WTC11 (cell line): ENCODE measurements at regions not wholly inside any gene's neighbourhood (a gene's known extent, or its start where the extent isn't known, plus 50 kb on each side); places are given as distances from the start of the nearest gene placed in this dataset.

Experiments used
- ATAC-seq: fragments of 200-7000 bp; cut with Tn5 transposase; 2 replicates; pipeline ENCODE4 v1.10.0; 2021; ENCODE audit warnings: mild to moderate bottlenecking, moderate library complexity
- CTCF ChIA-PET: fragments of 300-600 bp; sonication (Branson Sonifier 250); formaldehyde crosslinking; loops from one replicate; lab custom pipeline; 2021; ENCODE audit warnings: antibody characterized with exemption; lab: Charles Lee
- POLR2A ChIA-PET: fragments of 350-600 bp; sonication (Branson Sonifier 250); formaldehyde crosslinking; loops from one replicate; lab custom pipeline; 2021; ENCODE audit warnings: antibody characterized with exemption; lab: Charles Lee
- DNase-seq: peaks from one replicate; pipeline ENCODE4 v3.0.0; 2021; ENCODE audit warnings: low spot score
- H3K27ac Mint-ChIP-seq: 2 replicates; pipeline ENCODE4 v1.8.0; 2021; ENCODE audit warnings: mixed read lengths
- H3K27me3 Mint-ChIP-seq: 2 replicates; pipeline ENCODE4 v1.8.0; 2021; ENCODE audit warnings: low read depth, mild to moderate bottlenecking, moderate library complexity, mixed read lengths
- H3K36me3 Mint-ChIP-seq: 2 replicates; pipeline ENCODE4 v1.8.0; 2021; ENCODE audit warnings: mixed read lengths
- H3K4me1 Mint-ChIP-seq: 2 replicates; pipeline ENCODE4 v1.8.0; 2022; ENCODE audit warnings: mixed read lengths
- H3K4me3 Mint-ChIP-seq: 2 replicates; pipeline ENCODE4 v1.8.0; 2021; ENCODE audit warnings: mild to moderate bottlenecking, moderate library complexity, mixed read lengths
- H3K9me3 Mint-ChIP-seq: 2 replicates; pipeline ENCODE4 v1.8.0; 2021; ENCODE audit warnings: mixed read lengths
- CBFB ChIP-seq: sonication (generic); formaldehyde crosslinking; IDR thresholded peaks from 2 replicates; pipeline ENCODE4 v1.8.1; 2022; ENCODE audit warnings: mild to moderate bottlenecking, low read depth, missing genetic modification reagents
- FOXK1 ChIP-seq: sonication (generic); formaldehyde crosslinking; IDR thresholded peaks from 2 replicates; pipeline ENCODE4 v1.8.0; 2022; ENCODE audit warnings: mild to moderate bottlenecking, moderate library complexity, missing genetic modification reagents
- GRHL2 ChIP-seq: fragments of 250-450 bp; sonication (Bioruptor Pico); IDR thresholded peaks from 2 replicates; pipeline ENCODE4 v1.8.0; 2022; ENCODE audit warnings: mild to moderate bottlenecking, moderate library complexity; ENCODE audit not compliant: insufficient replicate concordance, severe bottlenecking
- MYBL2 ChIP-seq: sonication (generic); formaldehyde crosslinking; IDR thresholded peaks from 2 replicates; pipeline ENCODE4 v1.8.1; 2023; ENCODE audit warnings: mild to moderate bottlenecking, moderate library complexity, missing genetic modification reagents
- NFYB ChIP-seq: sonication (generic); formaldehyde crosslinking; conservative IDR thresholded peaks from 2 replicates; pipeline ENCODE4 v1.8.0; 2022; ENCODE audit warnings: low read depth, missing genetic modification reagents
- NR1H2 ChIP-seq: sonication (generic); formaldehyde crosslinking; IDR thresholded peaks from 2 replicates; pipeline ENCODE4 v1.9.0; 2021; ENCODE audit warnings: mild to moderate bottlenecking, moderate library complexity, missing genetic modification reagents
- OVOL2 ChIP-seq: fragments of 250-450 bp; sonication (Bioruptor Pico); IDR thresholded peaks from 2 replicates; pipeline ENCODE4 v1.9.0; 2021; ENCODE audit warnings: mild to moderate bottlenecking, borderline replicate concordance
- PRDM15 ChIP-seq: sonication (generic); formaldehyde crosslinking; IDR thresholded peaks from 2 replicates; pipeline ENCODE4 v1.8.0; 2022; ENCODE audit warnings: missing genetic modification reagents
- RELA ChIP-seq: sonication (generic); formaldehyde crosslinking; IDR thresholded peaks from 2 replicates; pipeline ENCODE4 v1.8.1; 2022; ENCODE audit warnings: missing genetic modification reagents, mild to moderate bottlenecking, borderline replicate concordance
- TP53 ChIP-seq: sonication (generic); formaldehyde crosslinking; IDR thresholded peaks from 2 replicates; pipeline ENCODE4 v1.8.1; 2023; ENCODE audit warnings: mild to moderate bottlenecking, missing genetic modification reagents
- ZNF263 ChIP-seq: sonication (generic); formaldehyde crosslinking; IDR thresholded peaks from 2 replicates; pipeline ENCODE4 v1.8.1; 2022; ENCODE audit warnings: low read depth, mild to moderate bottlenecking, moderate library complexity, missing genetic modification reagents
- TF ChIP-seq, protein P1 (sequence below): fragments of 250-450 bp; sonication (Bioruptor Pico); IDR thresholded peaks from 2 replicates; pipeline ENCODE4 v1.9.0; 2021; ENCODE audit warnings: mild to moderate bottlenecking
- TF ChIP-seq, protein P2 (sequence below): fragments of 200-600 bp; IDR thresholded peaks from 2 replicates; pipeline ENCODE4 v1.8.0; 2022; ENCODE audit warnings: antibody characterized with exemption
- TF ChIP-seq, protein P3 (sequence below): sonication (generic); formaldehyde crosslinking; IDR thresholded peaks from 2 replicates; pipeline ENCODE4 v1.8.1; 2022; ENCODE audit warnings: low read depth, missing genetic modification reagents, borderline replicate concordance
- TF ChIP-seq, protein P4 (sequence below): sonication (generic); formaldehyde crosslinking; IDR thresholded peaks from 2 replicates; pipeline ENCODE4 v1.8.1; 2022; ENCODE audit warnings: missing genetic modification reagents, borderline replicate concordance

GRCh38 chr2:19216238-19216637 lies 142.2 kb downstream of the OSR1 start (continued):
- TF ChIP-seq, protein P1, sequence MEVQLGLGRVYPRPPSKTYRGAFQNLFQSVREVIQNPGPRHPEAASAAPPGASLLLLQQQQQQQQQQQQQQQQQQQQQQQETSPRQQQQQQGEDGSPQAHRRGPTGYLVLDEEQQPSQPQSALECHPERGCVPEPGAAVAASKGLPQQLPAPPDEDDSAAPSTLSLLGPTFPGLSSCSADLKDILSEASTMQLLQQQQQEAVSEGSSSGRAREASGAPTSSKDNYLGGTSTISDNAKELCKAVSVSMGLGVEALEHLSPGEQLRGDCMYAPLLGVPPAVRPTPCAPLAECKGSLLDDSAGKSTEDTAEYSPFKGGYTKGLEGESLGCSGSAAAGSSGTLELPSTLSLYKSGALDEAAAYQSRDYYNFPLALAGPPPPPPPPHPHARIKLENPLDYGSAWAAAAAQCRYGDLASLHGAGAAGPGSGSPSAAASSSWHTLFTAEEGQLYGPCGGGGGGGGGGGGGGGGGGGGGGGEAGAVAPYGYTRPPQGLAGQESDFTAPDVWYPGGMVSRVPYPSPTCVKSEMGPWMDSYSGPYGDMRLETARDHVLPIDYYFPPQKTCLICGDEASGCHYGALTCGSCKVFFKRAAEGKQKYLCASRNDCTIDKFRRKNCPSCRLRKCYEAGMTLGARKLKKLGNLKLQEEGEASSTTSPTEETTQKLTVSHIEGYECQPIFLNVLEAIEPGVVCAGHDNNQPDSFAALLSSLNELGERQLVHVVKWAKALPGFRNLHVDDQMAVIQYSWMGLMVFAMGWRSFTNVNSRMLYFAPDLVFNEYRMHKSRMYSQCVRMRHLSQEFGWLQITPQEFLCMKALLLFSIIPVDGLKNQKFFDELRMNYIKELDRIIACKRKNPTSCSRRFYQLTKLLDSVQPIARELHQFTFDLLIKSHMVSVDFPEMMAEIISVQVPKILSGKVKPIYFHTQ: no peak
- TF ChIP-seq FOXK1 (CRISPR knock-in tag): no peak
- TF ChIP-seq PRDM15: no peak
- no peak for TF ChIP-seq NR1H2 (CRISPR knock-in tag)
- TF ChIP-seq, protein P2, sequence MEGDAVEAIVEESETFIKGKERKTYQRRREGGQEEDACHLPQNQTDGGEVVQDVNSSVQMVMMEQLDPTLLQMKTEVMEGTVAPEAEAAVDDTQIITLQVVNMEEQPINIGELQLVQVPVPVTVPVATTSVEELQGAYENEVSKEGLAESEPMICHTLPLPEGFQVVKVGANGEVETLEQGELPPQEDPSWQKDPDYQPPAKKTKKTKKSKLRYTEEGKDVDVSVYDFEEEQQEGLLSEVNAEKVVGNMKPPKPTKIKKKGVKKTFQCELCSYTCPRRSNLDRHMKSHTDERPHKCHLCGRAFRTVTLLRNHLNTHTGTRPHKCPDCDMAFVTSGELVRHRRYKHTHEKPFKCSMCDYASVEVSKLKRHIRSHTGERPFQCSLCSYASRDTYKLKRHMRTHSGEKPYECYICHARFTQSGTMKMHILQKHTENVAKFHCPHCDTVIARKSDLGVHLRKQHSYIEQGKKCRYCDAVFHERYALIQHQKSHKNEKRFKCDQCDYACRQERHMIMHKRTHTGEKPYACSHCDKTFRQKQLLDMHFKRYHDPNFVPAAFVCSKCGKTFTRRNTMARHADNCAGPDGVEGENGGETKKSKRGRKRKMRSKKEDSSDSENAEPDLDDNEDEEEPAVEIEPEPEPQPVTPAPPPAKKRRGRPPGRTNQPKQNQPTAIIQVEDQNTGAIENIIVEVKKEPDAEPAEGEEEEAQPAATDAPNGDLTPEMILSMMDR: no peak

DNA sequence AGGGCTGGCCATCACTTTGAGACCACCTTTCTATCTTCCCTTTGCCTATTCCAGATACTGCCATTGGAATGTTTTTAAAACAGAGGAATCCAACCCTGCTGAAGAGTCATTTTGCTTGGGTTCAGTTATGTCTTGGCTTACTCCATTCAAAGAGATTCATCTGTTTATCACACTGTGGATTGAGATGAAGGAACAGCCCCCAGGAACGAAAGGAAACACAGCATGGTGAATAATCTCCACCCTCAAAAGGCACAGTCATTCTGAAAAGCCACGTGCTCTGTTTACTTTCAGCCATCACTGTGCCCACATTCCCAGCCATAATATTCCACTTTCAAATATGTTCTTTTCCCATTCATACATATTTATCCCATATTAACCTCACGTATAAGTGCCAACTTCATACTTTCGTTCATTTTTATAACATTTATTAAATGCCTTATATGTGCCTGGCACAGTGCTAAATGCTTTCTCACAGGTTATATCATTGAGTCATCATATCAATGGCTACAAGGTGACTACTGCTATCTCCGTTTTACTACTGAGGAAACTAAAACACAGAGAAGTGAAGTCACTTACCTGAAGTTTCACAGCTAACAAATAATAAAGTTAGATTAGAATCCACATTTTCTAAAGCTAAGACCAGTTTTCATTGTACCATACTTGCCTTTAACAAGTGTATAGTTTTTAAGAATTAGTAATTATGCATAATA lies 143.6 kb downstream of the OSR1 start:
- Mint-ChIP-seq H3K4me3 (no peak overlapping the region), H3K9me3 (peaks cover 3% of the 10 kb centered on the region; the same call in 1 of the 2 replicates), H3K27ac (no peak overlapping the region), H3K27me3 (no peaks in the 10 kb centered on the region), H3K36me3 (no peaks in the 10 kb centered on the region), H3K4me1 (peaks cover 10% of the 10 kb centered on the region)
- POLR2A ChIA-PET: no interaction called here
- no peak for TF ChIP-seq OVOL2 (CRISPR knock-in tag)
- no peak for TF ChIP-seq TP53 (CRISPR knock-in tag)
- TF ChIP-seq, protein P3, sequence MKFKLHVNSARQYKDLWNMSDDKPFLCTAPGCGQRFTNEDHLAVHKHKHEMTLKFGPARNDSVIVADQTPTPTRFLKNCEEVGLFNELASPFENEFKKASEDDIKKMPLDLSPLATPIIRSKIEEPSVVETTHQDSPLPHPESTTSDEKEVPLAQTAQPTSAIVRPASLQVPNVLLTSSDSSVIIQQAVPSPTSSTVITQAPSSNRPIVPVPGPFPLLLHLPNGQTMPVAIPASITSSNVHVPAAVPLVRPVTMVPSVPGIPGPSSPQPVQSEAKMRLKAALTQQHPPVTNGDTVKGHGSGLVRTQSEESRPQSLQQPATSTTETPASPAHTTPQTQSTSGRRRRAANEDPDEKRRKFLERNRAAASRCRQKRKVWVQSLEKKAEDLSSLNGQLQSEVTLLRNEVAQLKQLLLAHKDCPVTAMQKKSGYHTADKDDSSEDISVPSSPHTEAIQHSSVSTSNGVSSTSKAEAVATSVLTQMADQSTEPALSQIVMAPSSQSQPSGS (CRISPR knock-in tag): no peak
- TF ChIP-seq, protein P4, sequence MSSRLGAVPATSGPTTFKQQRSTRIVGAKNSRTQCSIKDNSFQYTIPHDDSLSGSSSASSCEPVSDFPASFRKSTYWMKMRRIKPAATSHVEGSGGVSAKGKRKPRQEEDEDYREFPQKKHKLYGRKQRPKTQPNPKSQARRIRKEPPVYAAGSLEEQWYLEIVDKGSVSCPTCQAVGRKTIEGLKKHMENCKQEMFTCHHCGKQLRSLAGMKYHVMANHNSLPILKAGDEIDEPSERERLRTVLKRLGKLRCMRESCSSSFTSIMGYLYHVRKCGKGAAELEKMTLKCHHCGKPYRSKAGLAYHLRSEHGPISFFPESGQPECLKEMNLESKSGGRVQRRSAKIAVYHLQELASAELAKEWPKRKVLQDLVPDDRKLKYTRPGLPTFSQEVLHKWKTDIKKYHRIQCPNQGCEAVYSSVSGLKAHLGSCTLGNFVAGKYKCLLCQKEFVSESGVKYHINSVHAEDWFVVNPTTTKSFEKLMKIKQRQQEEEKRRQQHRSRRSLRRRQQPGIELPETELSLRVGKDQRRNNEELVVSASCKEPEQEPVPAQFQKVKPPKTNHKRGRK: no peak
- no peak for TF ChIP-seq NFYB (CRISPR knock-in tag)
- no peak for TF ChIP-seq ZNF263 (CRISPR knock-in tag)
- TF ChIP-seq RELA: no peak
- no peak for TF ChIP-seq CBFB (CRISPR knock-in tag)
- TF ChIP-seq MYBL2 (CRISPR knock-in tag): no peak
- no peak for TF ChIP-seq GRHL2 (CRISPR knock-in tag)
- CTCF ChIA-PET: no interaction called here
- DNase-seq (no peak), ATAC-seq (no peak)
